A549 (cell line): ENCODE measurements at regions not wholly inside any gene's neighbourhood (a gene's known extent, or its start where the extent isn't known, plus 50 kb on each side); places are given as distances from the start of the nearest gene placed in this dataset.

Experiments used
- ATAC-seq, 2 experiments: fragments of 200-7000 bp in 1 of 2; fragments of >200 bp in 1 of 2; cut with Nextera tagmentation in 1 of 2; cut with Tn5 transposase in 1 of 2; 3 replicates each; pipeline versions ENCODE4 v1.8.0 to v1.9.1; 2018 to 2020; ENCODE audit warnings: mild to moderate bottlenecking in 1 of 2, moderate library complexity in 1 of 2
- CTCF ChIA-PET: fragments of 300-600 bp; sonication (Branson Sonifier 250); formaldehyde crosslinking; extraction: SDS; loops from one replicate; lab custom pipeline; 2021; ENCODE audit warnings: antibody characterized with exemption, inconsistent platforms; lab: Yijun Ruan, JAX
- POLR2A ChIA-PET: fragments of 350-600 bp; formaldehyde crosslinking; extraction: SDS; loops from one replicate; lab custom pipeline; 2021; ENCODE audit warnings: antibody characterized with exemption, inconsistent platforms; lab: Yijun Ruan, JAX
- DNase-seq, 2 experiments: peaks; one replicate each; pipeline versions ENCODE4 v3.0.0 to v3.0.0-alpha.2; 2011 to 2016; ENCODE audit warnings: low read depth in 1 of 2, low spot score in 1 of 2
- FAIRE-seq: peaks from 2 replicates; lab custom pipeline; 2011; peaks lifted over from hg19 to GRCh38; lab: Jason Lieb, UNC
- H3K27ac ChIP-seq, 2 experiments: fragments of >200 bp; sonication (Bioruptor Twin); formaldehyde crosslinking; 3 replicates each; pipeline ENCODE4 v1.5.1; 2016 to 2017
- H3K4me1 ChIP-seq: fragments of >200 bp; sonication (Bioruptor Twin); formaldehyde crosslinking; 3 replicates; pipeline ENCODE4 v1.6.1; 2016
- H3K4me2 ChIP-seq: fragments of >200 bp; sonication (Bioruptor Twin); formaldehyde crosslinking; 3 replicates; pipeline ENCODE4 v1.6.1; 2016
- H3K4me3 ChIP-seq: fragments of >200 bp; sonication (Bioruptor Twin); formaldehyde crosslinking; 3 replicates; pipeline ENCODE4 v1.5.1; 2016
- H3K9me3 ChIP-seq: fragments of >200 bp; sonication (Bioruptor Twin); formaldehyde crosslinking; 3 replicates; pipeline ENCODE4 v1.6.1; 2016
- CBX8 ChIP-seq: fragments of 200-600 bp; sonication (generic); IDR thresholded peaks from 2 replicates; pipeline ENCODE4 v1.6.1; 2016
- CEBPB ChIP-seq, 2 experiments: fragments of >200 bp in 1 of 2; sonication (Bioruptor Twin) in 1 of 2; formaldehyde crosslinking in 1 of 2; IDR thresholded peaks; 2 replicates each; pipeline ENCODE4 v1.6.1; 2012 to 2016
- CHD4 ChIP-seq: fragments of 200-600 bp; sonication (generic); IDR thresholded peaks from 2 replicates; pipeline ENCODE4 v1.6.1; 2016; ENCODE audit warnings: antibody characterized with exemption, mild to moderate bottlenecking, borderline replicate concordance
- CTCF ChIP-seq: fragments of >200 bp; sonication (Bioruptor Twin); formaldehyde crosslinking; IDR thresholded peaks from 3 replicates; pipeline ENCODE4 v1.5.1; 2016
- EHF ChIP-seq: fragments of 250-450 bp; sonication (Bioruptor Pico); IDR thresholded peaks from 2 replicates; pipeline ENCODE4 v1.5.0; 2020; ENCODE audit warnings: mild to moderate bottlenecking
- EHMT2 ChIP-seq: fragments of 200-600 bp; sonication (generic); IDR thresholded peaks from 2 replicates; pipeline ENCODE4 v1.6.1; 2016; ENCODE audit warnings: antibody characterized with exemption, low read depth, mild to moderate bottlenecking, moderate library complexity
- EP300 ChIP-seq, 2 experiments: fragments of >200 bp; sonication (Bioruptor Twin); formaldehyde crosslinking; IDR thresholded peaks; 2 replicates in 1 of 2; 3 replicates in 1 of 2; pipeline ENCODE4 v1.6.1; 2016 to 2017
- FOXS1 ChIP-seq: fragments of 250-450 bp; sonication (Bioruptor Pico); IDR thresholded peaks from 2 replicates; pipeline ENCODE4 v1.5.0; 2020; ENCODE audit warnings: mild to moderate bottlenecking, moderate library complexity
- GATA3 ChIP-seq: IDR thresholded peaks from 2 replicates; pipeline ENCODE4 v1.6.1; 2012; ENCODE audit warnings: borderline replicate concordance
- HDAC2 ChIP-seq: fragments of 200-600 bp; sonication (generic); IDR thresholded peaks from 2 replicates; pipeline ENCODE4 v1.6.1; 2016
- HEYL ChIP-seq: fragments of 250-450 bp; sonication (Bioruptor Pico); IDR thresholded peaks from 2 replicates; pipeline ENCODE4 v1.8.0; 2021; ENCODE audit warnings: mild to moderate bottlenecking, moderate library complexity
- HOXA7 ChIP-seq: fragments of 250-450 bp; sonication (Bioruptor Pico); IDR thresholded peaks from 2 replicates; pipeline ENCODE4 v1.5.0; 2020; ENCODE audit warnings: mild to moderate bottlenecking, moderate library complexity
- PBX3 ChIP-seq: IDR thresholded peaks from 2 replicates; pipeline ENCODE4 v1.6.1; 2012
- PHF8 ChIP-seq: fragments of 200-600 bp; sonication (generic); IDR thresholded peaks from 2 replicates; pipeline ENCODE4 v1.6.1; 2016; ENCODE audit warnings: low read depth, mild to moderate bottlenecking, antibody characterized with exemption, moderate library complexity, borderline replicate concordance
- POLR2AphosphoS2 ChIP-seq: conservative IDR thresholded peaks from 2 replicates; pipeline ENCODE4 v1.6.1; 2012; ENCODE audit warnings: low read length, improper control_type of control experiment, inconsistent platforms
- RCOR1 ChIP-seq: fragments of 150-350 bp; IDR thresholded peaks from 2 replicates; pipeline ENCODE4 v1.6.1; 2014; ENCODE audit warnings: antibody characterized with exemption, low read length, low read depth
- SMC3 ChIP-seq: fragments of >200 bp; sonication (Bioruptor Twin); formaldehyde crosslinking; IDR thresholded peaks from 3 replicates; pipeline ENCODE4 v1.6.1; 2018; ENCODE audit warnings: inconsistent platforms
- TFCP2L1 ChIP-seq: fragments of 250-450 bp; sonication (Bioruptor Pico); IDR thresholded peaks from 2 replicates; pipeline ENCODE4 v1.5.0; 2021; ENCODE audit warnings: mild to moderate bottlenecking
- whole genome bisulfite sequencing: methylation state at CpG from one replicate; pipeline ENCODE4 v1.1.6; 2017; ENCODE audit errors: missing lambda C conversion rate; 5-methylcytosine and 5-hydroxymethylcytosine counted together
- TF ChIP-seq, protein P1 (sequence below): fragments of >200 bp; sonication (Bioruptor Twin); formaldehyde crosslinking; IDR thresholded peaks from 2 replicates; pipeline ENCODE4 v1.6.1; 2016

GRCh38 chr6:4264601-4265000 lies 129.2 kb upstream of the ECI2 start:
- FAIRE-seq (no peak), ATAC-seq (no peak), DNase-seq (no peak)
- Histone ChIP-seq H3K9me3 (no peaks in the 10 kb centered on the region), H3K4me2 (no peak overlapping the region), H3K4me3 (no peak overlapping the region), H3K4me1 (no peaks in the 10 kb centered on the region), H3K27ac (no peak overlapping the region)
- WGBS, result 65% methylated on average over 1 of the region's 1 CpG
- TF ChIP-seq HEYL (CRISPR knock-in tag) (no peak), FOXS1 (no peak), RCOR1 (no peak), PHF8 (no peak), EHF (CRISPR knock-in tag) (no peak), CEBPB (IDR thresholded peaks at IDR 0.05) (no peak), GATA3 (no peak), CHD4 (no peak), HDAC2 (no peak), CBX8 (no peak)
- POLR2A ChIA-PET, result no interaction called here
- CTCF ChIA-PET, result no interaction called here

DNA sequence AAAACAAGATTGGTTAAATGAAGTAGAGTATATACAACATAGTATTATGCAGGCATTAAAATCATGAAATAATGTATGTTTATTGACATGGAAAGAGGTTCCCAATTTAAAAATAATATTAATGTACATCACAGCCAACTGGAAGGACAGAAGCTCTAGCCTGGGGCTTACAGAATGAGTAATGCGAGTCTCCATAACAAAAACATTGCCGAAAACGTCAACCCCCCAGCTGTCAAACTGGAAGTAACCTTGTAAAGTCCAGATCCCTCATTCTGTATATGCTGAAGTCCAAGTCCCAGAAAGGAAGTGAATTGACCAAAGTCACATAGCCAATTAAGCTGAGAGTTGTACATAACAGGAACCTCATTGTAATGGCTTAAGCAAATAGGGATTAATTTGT lies 128.7 kb upstream of the ECI2 start:
- H3K9me3 ChIP-seq, result no peaks in the 10 kb centered on the region
- ChIA-PET POLR2A (no interaction called here), CTCF (interaction anchor here (0.7 kb wide), 1 partner anchor 210 kb away, joined by 3 read pairs; no protein-coding TSS in a partner anchor)
- H3K27ac ChIP-seq, result no peak overlapping the region
- no peak for FAIRE-seq
- H3K4me3 ChIP-seq, result no peak overlapping the region
- ATAC-seq, result no peak
- no peak overlapping the region for H3K4me2 ChIP-seq
- WGBS, result 42% methylated on average over 3 of the region's 3 CpGs
- no peaks in the 10 kb centered on the region for H3K4me1 ChIP-seq
- DNase-seq, result no peak
- TF ChIP-seq TFCP2L1 (CRISPR knock-in tag) (no peak), HOXA7 (CRISPR knock-in tag) (no peak), EHF (CRISPR knock-in tag) (no peak), PHF8 (no peak)

DNA sequence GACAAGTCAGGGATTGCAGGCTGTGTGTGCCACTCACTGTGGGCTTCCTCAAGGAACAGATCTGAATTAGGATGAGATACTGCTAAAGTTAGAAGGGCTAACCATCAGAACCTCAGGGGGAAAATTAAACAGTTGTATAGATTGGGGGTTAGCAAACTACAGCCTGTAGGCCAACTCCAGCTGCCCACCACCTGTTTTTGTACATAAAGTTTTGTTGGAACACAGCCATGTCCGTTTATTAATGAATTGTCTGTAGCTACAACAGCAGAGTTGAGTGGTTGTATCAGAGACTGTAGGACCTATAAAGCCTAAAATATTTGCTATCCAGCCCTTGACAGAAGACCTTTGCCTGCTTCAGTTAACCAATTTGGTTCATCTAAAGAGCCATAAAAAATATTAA lies 127.2 kb upstream of the ECI2 start:
- ATAC-seq, result no peak
- 38% methylated on average over 1 of the region's 1 CpG for WGBS
- H3K4me2 ChIP-seq, result no peak overlapping the region

More for the DNA sequence above, 127.2 kb upstream of the ECI2 start:
- no peak for TF ChIP-seq CHD4
- no peak for TF ChIP-seq PHF8
- TF ChIP-seq TFCP2L1 (CRISPR knock-in tag), result no peak
- TF ChIP-seq HOXA7 (CRISPR knock-in tag), result no peak
- no peak for TF ChIP-seq CTCF
- TF ChIP-seq GATA3, result no peak
- no peak for TF ChIP-seq EHF (CRISPR knock-in tag)
- no peak for TF ChIP-seq FOXS1
- no peak for TF ChIP-seq EHMT2
- TF ChIP-seq PBX3, result no peak
- no peak for TF ChIP-seq SMC3
- no peak for TF ChIP-seq POLR2AphosphoS2
- TF ChIP-seq, protein P1, sequence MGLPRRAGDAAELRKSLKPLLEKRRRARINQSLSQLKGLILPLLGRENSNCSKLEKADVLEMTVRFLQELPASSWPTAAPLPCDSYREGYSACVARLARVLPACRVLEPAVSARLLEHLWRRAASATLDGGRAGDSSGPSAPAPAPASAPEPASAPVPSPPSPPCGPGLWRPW, result no peak
- TF ChIP-seq EP300 (IDR thresholded peaks at IDR 0.05), result no peak
- FAIRE-seq (no peak), DNase-seq (no peak)
- ChIA-PET CTCF (no interaction called here), POLR2A (no interaction called here)
- Histone ChIP-seq H3K4me1 (no peaks in the 10 kb centered on the region), H3K9me3 (no peaks in the 10 kb centered on the region), H3K4me3 (no peak overlapping the region), H3K27ac (no peak overlapping the region)
